ENCODE measurements at regions not wholly inside any gene's neighbourhood (a gene's known extent, or its start where the extent isn't known, plus 50 kb on each side); places are given as distances from the start of the nearest gene placed in this dataset.

GRCh38 chr4:136001791-136002190, 1530.5 kb downstream of the PCDH18 start:
- no peak for DNase-seq (ENCODE audit: low read depth in 2 of 2)
- no peak for TF ChIP-seq CTCF (IDR thresholded peaks at IDR 0.05; ENCODE audit: low read depth, low read length)
- no peak overlapping the region for H3K4me3 ChIP-seq (replicated peaks in 1 of 2; ENCODE audit: low read depth in 2 of 2, low read length in 2 of 2)

- TF ChIP-seq CTCF (IDR thresholded peaks at IDR 0.05; ENCODE audit: low read depth, low read length): no peak
- DNase-seq (ENCODE audit: low read depth in 2 of 2): no peak
- H3K4me3 ChIP-seq (replicated peaks in 1 of 2; ENCODE audit: low read depth in 2 of 2, low read length in 2 of 2): no peak overlapping the region
These were observed 1532.0 kb downstream of the PCDH18 start for GRCh38 chr4:136000246-136000645.

- TF ChIP-seq CTCF (IDR thresholded peaks at IDR 0.05; ENCODE audit: low read depth, low read length): no peak
- H3K4me3 ChIP-seq (replicated peaks in 1 of 2; ENCODE audit: low read depth in 2 of 2, low read length in 2 of 2): no peak overlapping the region
- no peak for DNase-seq (ENCODE audit: low read depth in 2 of 2)
These were observed 1537.9 kb downstream of the PCDH18 start for GRCh38 chr4:135994360-135994759.

- H3K4me3 ChIP-seq (replicated peaks in 1 of 2; ENCODE audit: low read depth in 2 of 2, low read length in 2 of 2): no peak overlapping the region
- TF ChIP-seq CTCF (IDR thresholded peaks at IDR 0.05; ENCODE audit: low read depth, low read length): no peak
- DNase-seq (ENCODE audit: low read depth in 2 of 2): no peak
These were observed 1555.4 kb downstream of the PCDH18 start for GRCh38 chr4:135976860-135977259.

GRCh38 chr4:135966936-135967335, 1565.4 kb downstream of the PCDH18 start:
- TF ChIP-seq CTCF (IDR thresholded peaks at IDR 0.05; ENCODE audit: low read depth, low read length): no peak
- DNase-seq (ENCODE audit: low read depth in 2 of 2): no peak
- H3K4me3 ChIP-seq (replicated peaks in 1 of 2; ENCODE audit: low read depth in 2 of 2, low read length in 2 of 2): no peak overlapping the region

GRCh38 chr4:135963009-135963408, 1569.3 kb downstream of the PCDH18 start:
- DNase-seq (ENCODE audit: low read depth in 2 of 2): no peak
- TF ChIP-seq CTCF (IDR thresholded peaks at IDR 0.05; ENCODE audit: low read depth, low read length): no peak
- no peak overlapping the region for H3K4me3 ChIP-seq (replicated peaks in 1 of 2; ENCODE audit: low read depth in 2 of 2, low read length in 2 of 2)

- H3K4me3 ChIP-seq (replicated peaks in 1 of 2; ENCODE audit: low read depth in 2 of 2, low read length in 2 of 2): no peak overlapping the region
- TF ChIP-seq CTCF (IDR thresholded peaks at IDR 0.05; ENCODE audit: low read depth, low read length): no peak
- no peak for DNase-seq (ENCODE audit: low read depth in 2 of 2)
These were observed 1582.4 kb downstream of the PCDH18 start for GRCh38 chr4:135949931-135950330.

Measured in cardiac fibroblast (primary cell).